Fibroblast of villous mesenchyme (primary cell): ENCODE measurements at regions not wholly inside any gene's neighbourhood (a gene's known extent, or its start where the extent isn't known, plus 50 kb on each side); places are given as distances from the start of the nearest gene placed in this dataset.
A peak's percentile ranks its signal among the peaks of the same experiment; 100 is the strongest.
"Not testable (repeated sequence)": the region's sequence is repeated elsewhere in the genome, so short reads cannot be mapped to it uniquely, and the experiment has no call there.

Experiments used
- DNase-seq: peaks from one replicate; pipeline ENCODE4 v3.0.0-alpha.2; 2010; ENCODE audit warnings: low read depth
- H3K4me3 ChIP-seq: 2 replicates; pipeline ENCODE4 v1.5.1; 2011; ENCODE audit warnings: low read depth, mild to moderate bottlenecking, low read length
- TF ChIP-seq, protein P1 (sequence below): IDR thresholded peaks from 2 replicates; pipeline ENCODE4 v1.5.1; 2012; ENCODE audit warnings: low read depth, mild to moderate bottlenecking, low read length; ENCODE audit not compliant: insufficient read depth

DNA sequence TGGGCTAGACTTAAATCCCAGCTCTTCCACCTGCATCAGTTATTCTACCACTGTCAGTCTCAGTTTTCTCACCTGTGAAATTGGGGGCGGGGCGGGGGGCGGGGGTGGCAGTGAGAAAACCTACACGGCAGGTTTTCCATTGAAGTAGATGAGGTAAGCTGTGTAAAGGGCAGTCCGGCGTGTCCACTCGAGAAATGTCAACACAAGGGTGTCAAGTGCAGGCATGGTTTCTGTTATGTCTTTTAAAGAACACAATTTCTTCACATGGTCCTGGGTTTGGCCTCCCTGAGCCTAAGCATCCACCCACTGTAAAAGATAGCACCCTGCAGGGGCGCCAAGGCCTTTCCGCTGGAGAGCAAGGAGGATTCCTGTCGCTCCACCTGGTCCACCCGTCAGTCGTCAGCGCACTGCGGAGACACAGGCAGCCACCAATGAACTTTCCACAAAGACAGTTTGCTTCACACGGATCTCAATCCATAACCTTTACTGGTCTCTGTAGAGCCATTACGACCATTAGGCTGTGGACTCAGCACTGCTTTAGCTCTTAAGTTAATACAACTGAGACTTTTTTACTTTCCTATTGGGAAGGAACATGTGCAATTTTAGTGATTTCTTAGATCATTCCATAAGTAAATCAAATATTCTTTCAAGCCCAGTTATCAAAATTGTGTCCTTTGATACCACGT is 99.5 kb upstream of the FOXB1 start:
- DNase-seq: no peak
- no peak overlapping the region for H3K4me3 ChIP-seq
- TF ChIP-seq, protein P1, sequence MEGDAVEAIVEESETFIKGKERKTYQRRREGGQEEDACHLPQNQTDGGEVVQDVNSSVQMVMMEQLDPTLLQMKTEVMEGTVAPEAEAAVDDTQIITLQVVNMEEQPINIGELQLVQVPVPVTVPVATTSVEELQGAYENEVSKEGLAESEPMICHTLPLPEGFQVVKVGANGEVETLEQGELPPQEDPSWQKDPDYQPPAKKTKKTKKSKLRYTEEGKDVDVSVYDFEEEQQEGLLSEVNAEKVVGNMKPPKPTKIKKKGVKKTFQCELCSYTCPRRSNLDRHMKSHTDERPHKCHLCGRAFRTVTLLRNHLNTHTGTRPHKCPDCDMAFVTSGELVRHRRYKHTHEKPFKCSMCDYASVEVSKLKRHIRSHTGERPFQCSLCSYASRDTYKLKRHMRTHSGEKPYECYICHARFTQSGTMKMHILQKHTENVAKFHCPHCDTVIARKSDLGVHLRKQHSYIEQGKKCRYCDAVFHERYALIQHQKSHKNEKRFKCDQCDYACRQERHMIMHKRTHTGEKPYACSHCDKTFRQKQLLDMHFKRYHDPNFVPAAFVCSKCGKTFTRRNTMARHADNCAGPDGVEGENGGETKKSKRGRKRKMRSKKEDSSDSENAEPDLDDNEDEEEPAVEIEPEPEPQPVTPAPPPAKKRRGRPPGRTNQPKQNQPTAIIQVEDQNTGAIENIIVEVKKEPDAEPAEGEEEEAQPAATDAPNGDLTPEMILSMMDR: no peak

DNA sequence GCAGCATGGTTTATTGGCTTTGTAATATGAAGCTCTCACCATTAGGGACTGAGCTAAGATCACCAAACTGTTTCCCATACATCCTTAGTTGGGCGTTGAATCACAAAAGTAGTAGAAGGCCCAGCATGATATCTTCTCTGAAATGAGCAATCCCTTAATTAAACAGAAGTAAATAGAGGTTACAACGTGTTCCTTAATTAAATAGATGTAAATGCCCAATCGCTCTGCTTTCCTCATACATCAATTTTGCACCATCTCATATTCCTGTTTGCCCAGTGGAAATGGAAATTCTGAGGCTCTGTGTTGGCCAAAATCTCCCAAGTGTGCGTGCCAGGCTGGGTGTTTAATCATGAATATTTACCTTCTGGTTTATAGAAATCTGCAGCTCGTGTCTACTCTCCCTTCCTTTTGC is 107.4 kb upstream of the FOXB1 start:
- TF ChIP-seq, protein P1: no peak
- no peak overlapping the region for H3K4me3 ChIP-seq
- DNase-seq: no peak

DNA sequence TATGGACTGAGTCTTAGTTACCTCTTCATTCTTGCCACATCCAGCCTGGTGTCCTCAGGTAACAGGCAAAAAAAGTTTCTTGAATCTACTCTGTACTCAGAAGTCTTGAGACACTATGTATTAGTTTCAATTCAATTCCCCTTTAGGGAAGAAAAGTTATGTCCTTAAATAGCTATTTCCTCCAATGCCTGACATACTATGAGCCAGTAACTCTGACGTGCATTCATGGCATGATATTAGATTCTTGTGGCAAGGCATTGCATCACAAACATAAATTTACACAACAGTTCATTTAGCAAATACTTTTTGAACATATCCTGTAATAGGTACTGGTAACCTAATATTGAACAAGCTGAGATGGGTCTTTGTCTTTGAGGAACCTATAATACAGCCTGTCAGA is 109.3 kb upstream of the FOXB1 start:
- TF ChIP-seq, protein P1: no peak
- DNase-seq: no peak
- no peak overlapping the region for H3K4me3 ChIP-seq

DNA sequence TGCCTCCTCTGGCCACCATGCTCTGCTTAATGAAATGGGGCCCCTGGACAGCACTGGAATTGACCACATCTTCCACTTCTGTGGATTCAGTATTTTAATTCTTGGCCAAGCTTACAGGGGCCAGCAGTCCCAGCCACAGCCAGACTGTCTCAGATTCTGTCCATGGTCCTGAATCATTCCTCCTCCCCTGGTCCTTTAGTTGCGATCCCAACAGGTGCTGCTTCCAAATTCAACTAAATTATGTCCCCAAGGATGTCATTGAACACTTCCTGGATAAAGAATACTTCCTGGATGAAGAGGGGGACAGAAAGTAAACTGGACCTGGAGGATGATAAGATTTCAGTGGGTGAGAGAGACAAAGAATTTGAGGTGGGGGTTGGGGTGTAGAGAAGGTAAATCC is 111.1 kb upstream of the FOXB1 start:
- DNase-seq: peak; percentile 4
- H3K4me3 ChIP-seq: no peak overlapping the region
- TF ChIP-seq, protein P1: no peak

DNA sequence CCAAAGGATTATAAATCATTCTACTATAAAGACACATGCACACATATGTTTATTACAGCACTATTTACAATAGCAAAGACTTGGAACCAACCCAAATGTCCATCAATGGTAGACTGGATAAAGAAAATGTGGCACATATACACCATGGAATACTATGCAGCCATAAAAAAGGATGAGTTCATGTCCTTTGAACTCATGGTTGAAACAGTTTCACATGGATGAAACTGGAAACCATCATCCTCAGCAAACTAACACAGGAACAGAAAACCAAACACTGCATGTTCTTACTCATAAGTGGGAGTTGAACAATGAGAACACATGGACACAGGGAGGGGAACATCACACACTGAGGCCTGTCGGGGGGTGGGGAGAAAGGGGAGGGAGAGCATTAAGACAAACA is 116.2 kb upstream of the FOXB1 start:
- not testable (repeated sequence) for DNase-seq, H3K4me3 ChIP-seq

DNA sequence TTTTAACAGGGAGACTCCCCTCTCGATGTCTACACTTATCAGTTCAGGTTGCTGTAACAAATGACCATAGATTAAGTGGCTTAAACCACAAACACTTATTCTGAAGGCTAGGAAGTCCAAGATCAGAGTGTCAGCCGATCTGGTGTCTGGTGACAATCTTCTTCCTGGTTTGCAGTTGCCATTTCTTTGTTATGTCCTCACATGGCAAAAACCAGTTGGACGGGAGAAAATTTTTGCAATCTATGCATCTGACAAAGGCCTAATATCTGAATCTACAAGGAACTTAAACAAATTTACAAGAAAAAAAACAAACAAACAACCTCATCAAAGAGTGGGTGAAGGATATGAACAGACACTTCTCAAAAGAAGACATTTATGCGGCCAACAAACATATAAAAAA is 116.9 kb upstream of the FOXB1 start:
- TF ChIP-seq, protein P1: no peak
- no peak overlapping the region for H3K4me3 ChIP-seq
- no peak for DNase-seq

DNA sequence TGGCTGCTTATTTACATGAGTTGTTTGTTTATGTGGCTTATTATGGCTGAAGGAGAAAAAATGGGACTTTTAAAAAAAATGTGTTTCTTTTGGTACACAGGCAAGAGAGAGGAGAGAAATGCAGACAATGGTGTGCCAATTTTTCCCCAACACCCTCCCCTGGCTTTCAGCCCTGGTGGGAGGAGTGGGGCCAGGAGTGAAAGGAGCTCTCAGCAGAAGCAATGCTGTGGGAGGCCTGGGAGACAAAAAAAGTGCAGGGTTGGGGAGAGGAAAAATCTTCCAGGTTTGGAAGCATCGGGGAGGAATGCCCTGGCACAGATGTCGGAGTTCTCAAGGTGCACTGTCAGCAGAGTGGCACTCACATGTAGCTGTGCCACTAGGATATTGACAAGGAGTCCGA is 117.7 kb upstream of the FOXB1 start:
- DNase-seq: no peak
- no peak overlapping the region for H3K4me3 ChIP-seq
- TF ChIP-seq, protein P1: no peak
